ENCODE measurements at regions not wholly inside any gene's neighbourhood (a gene's known extent, or its start where the extent isn't known, plus 50 kb on each side); places are given as distances from the start of the nearest gene placed in this dataset.

DNA sequence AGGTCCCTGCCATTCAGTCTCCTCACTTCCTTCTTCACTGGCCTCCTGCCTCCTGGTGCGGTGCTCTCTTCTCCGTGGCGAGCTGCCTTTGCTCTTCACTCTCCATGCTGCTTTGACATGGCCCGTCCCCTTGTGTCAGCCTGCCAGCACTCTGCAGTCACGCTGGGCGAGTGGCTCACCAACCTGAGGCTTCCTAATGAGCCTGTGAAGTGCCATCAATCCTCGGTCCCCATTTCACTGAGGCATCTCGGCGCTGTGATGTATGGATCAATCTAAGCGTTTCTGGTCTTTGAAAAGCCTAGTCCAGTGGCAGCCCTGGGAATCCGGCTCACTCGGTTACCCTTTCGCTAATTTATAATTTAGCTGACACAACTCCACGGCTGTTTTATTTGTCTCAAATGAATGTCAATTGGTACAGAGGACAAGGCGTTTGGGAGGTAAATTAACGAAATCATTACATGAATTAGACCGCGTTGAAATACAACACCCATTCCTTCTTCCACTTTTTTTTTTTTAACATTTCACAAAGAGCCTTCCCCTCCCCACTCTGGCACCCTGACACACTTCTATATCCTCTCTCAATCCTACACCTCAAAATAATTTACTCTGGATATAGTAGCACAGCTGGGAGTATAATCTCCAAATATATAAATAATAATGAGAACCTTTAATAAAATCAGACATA lies 610.7 kb downstream of the TMEM114 start:
- no peak for DNase-seq
- TF ChIP-seq CTCF (IDR thresholded peaks at IDR 0.05) (no peak), EP300 (IDR thresholded peaks at IDR 0.05) (no peak), POLR2A (IDR thresholded peaks at IDR 0.05) (no peak)
- WGBS, 3 donors, result 42 to 51% (median 45%) methylated on average over 18 of the region's 18 CpGs
- H3K27ac ChIP-seq, result no peak overlapping the region
- H3K4me1 ChIP-seq (ENCODE audit: insufficient read depth), result no peaks in the 10 kb centered on the region
- no peak overlapping the region for H3K4me3 ChIP-seq
- H3K27me3 ChIP-seq, result no peaks in the 10 kb centered on the region
- intact Hi-C loops (cut with DNase I), result no loop called here
- H3K36me3 ChIP-seq, result no peaks in the 10 kb centered on the region
- no peaks in the 10 kb centered on the region for H3K9me3 ChIP-seq

GRCh38 chr16:7976563-7976962 lies 613.7 kb downstream of the TMEM114 start:
- no peaks in the 10 kb centered on the region for H3K4me1 ChIP-seq (ENCODE audit: insufficient read depth)

GRCh38 chr16:7976125-7976524 lies 614.2 kb downstream of the TMEM114 start:
- WGBS, 3 donors, result 84 to 89% (median 85%) methylated on average over 5 of the region's 5 CpGs
- intact Hi-C loops (cut with DNase I), result no loop called here
- TF ChIP-seq CTCF (IDR thresholded peaks at IDR 0.05) (no peak), POLR2A (IDR thresholded peaks at IDR 0.05) (no peak), EP300 (IDR thresholded peaks at IDR 0.05) (no peak)
- Histone ChIP-seq H3K36me3 (no peaks in the 10 kb centered on the region), H3K27me3 (no peaks in the 10 kb centered on the region), H3K4me3 (no peak overlapping the region), H3K4me1 (ENCODE audit: insufficient read depth) (no peaks in the 10 kb centered on the region), H3K27ac (no peak overlapping the region), H3K9me3 (no peaks in the 10 kb centered on the region)
- DNase-seq, result no peak

More at GRCh38 chr16:7976563-7976962, 613.7 kb downstream of the TMEM114 start:
- H3K27me3 ChIP-seq, result no peaks in the 10 kb centered on the region
- no peak overlapping the region for H3K4me3 ChIP-seq
- intact Hi-C loops (cut with DNase I), result no loop called here
- DNase-seq, result no peak
- H3K36me3 ChIP-seq, result no peaks in the 10 kb centered on the region
- H3K9me3 ChIP-seq, result no peaks in the 10 kb centered on the region
- TF ChIP-seq CTCF (IDR thresholded peaks at IDR 0.05), result no peak
- no peak for TF ChIP-seq EP300 (IDR thresholded peaks at IDR 0.05)
- no peak for TF ChIP-seq POLR2A (IDR thresholded peaks at IDR 0.05)
- no peak overlapping the region for H3K27ac ChIP-seq

- TF ChIP-seq POLR2A (IDR thresholded peaks at IDR 0.05) (no peak), EP300 (IDR thresholded peaks at IDR 0.05) (no peak), CTCF (IDR thresholded peaks at IDR 0.05) (no peak)
- WGBS, 3 donors, result 54 to 75% (median 67%) methylated on average over 4 of the region's 4 CpGs
- DNase-seq, result no peak
Measured at GRCh38 chr16:7967996-7968509, 622.3 kb downstream of the TMEM114 start.

More at GRCh38 chr16:7967996-7968509, 622.3 kb downstream of the TMEM114 start:
- H3K9me3 ChIP-seq, result no peaks in the 10 kb centered on the region
- no peak overlapping the region for H3K4me3 ChIP-seq
- H3K27ac ChIP-seq, result no peak overlapping the region
- H3K27me3 ChIP-seq, result no peaks in the 10 kb centered on the region
- no peaks in the 10 kb centered on the region for H3K36me3 ChIP-seq
- no peaks in the 10 kb centered on the region for H3K4me1 ChIP-seq (ENCODE audit: insufficient read depth)
- intact Hi-C loops (cut with DNase I), result no loop called here

Measured in ovary (tissue), 7 donors.